ENCODE measurements at regions not wholly inside any gene's neighbourhood (a gene's known extent, or its start where the extent isn't known, plus 50 kb on each side); places are given as distances from the start of the nearest gene placed in this dataset.

DNA sequence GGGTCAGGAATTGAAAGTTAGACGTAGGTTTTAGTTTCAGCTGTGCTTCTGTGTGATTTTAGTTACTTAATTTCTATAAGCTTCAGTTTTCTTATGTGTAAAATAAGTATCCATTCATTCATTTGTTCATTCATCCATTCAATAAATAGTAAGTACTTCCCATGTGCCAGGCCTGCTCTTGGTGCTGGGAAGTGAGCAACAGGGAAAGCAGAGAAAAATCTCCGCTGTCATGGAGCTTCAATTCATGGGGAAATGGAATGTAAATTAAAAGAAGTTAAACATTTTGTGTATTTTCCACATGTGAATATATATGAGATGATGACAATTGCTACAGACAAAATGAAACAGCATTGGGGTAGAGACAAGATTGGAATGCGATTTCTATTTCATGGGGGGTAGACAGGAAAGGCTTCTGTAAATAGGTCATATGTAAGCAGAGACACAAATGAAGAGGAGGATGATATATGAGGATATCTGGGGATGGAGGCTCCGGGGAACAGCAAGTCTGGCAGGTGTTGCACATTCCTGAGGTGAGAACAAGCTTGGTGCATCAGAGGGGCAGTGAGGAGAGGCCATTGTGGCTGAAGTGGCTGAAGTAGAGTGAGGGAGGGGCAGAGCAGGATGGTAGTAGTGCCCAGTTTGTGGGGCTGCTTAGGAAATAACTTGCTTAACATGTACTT is 66.2 kb downstream of the FHIP1A start:
- no peak overlapping the region for H3K4me2 ChIP-seq (ENCODE audit: low read length)
- ChIA-PET RAD21 (ENCODE audit: low non-redundant PET in 1 of 2, low total read pairs in 2 of 2, uncharacterized antibody in 2 of 2, unreplicated experiment in 2 of 2) (no interaction called here), CTCF (no interaction called here), POLR2A (no interaction called here)
- no peaks in the 10 kb centered on the region for H4K20me1 ChIP-seq (ENCODE audit: insufficient read depth)
- intact Hi-C loops (cut with micrococcal nuclease), result no loop called here
- no peaks in the 10 kb centered on the region for H3K4me1 ChIP-seq (ENCODE audit: control insufficient read depth in 1 of 2, insufficient read depth in 2 of 2, low read length in 2 of 2)
- ATAC-seq (no peak), DNase-seq (ENCODE audit: low read depth, low spot score) (no peak)
- no peak overlapping the region for H3K4me3 ChIP-seq (replicated peaks in 1 of 2; ENCODE audit: low read depth in 1 of 2, low read length in 2 of 2)
- H3K9ac ChIP-seq (ENCODE audit: low read length), result no peak overlapping the region
- BruUV-seq (replicated peaks), result no TSS peak
- no peaks in the 10 kb centered on the region for H3K9me3 ChIP-seq (ENCODE audit: control insufficient read depth in 1 of 2, insufficient read depth in 1 of 2, low read depth in 1 of 2, low read length in 2 of 2)
- no peaks in the 10 kb centered on the region for H3K79me2 ChIP-seq (ENCODE audit: insufficient read depth, low read length)
- H3K36me3 ChIP-seq (ENCODE audit: control insufficient read depth in 1 of 2, insufficient read depth in 2 of 2, low read length in 2 of 2), result no peaks in the 10 kb centered on the region
- no peaks in the 10 kb centered on the region for H3K27me3 ChIP-seq (ENCODE audit: insufficient read depth, low read length)
- TF ChIP-seq FOSL1 (IDR thresholded peaks at IDR 0.05; ENCODE audit: low read depth) (no peak), JUND (IDR thresholded peaks at IDR 0.05) (no peak), POLR2AphosphoS5 (IDR thresholded peaks at IDR 0.05; ENCODE audit: low read depth, low read length) (no peak), CTCF (IDR thresholded peaks at IDR 0.05 in 2 of 3, conservative IDR thresholded peaks at IDR 0.05 in 1 of 3; ENCODE audit: borderline replicate concordance in 1 of 3, insufficient read depth in 1 of 3, low read depth in 2 of 3, low read length in 2 of 3) (no peak), SIN3A (IDR thresholded peaks at IDR 0.05; ENCODE audit: low read depth) (no peak), YY1 (IDR thresholded peaks at IDR 0.05; ENCODE audit: extremely low read depth, insufficient replicate concordance, low read depth, low read length) (no peak), SRF (IDR thresholded peaks at IDR 0.05; ENCODE audit: low read depth) (no peak), ZFX (IDR thresholded peaks at IDR 0.05) (no peak), ZBTB33 (IDR thresholded peaks at IDR 0.05; ENCODE audit: extremely low read depth, insufficient replicate concordance, low read length) (no peak), SP1 (IDR thresholded peaks at IDR 0.05; ENCODE audit: low read depth) (no peak), EZH2 (IDR thresholded peaks at IDR 0.05) (no peak), ZNF274 (IDR thresholded peaks at IDR 0.05; ENCODE audit: low read depth, low read length) (no peak), TCF7L2 (IDR thresholded peaks at IDR 0.05; ENCODE audit: borderline replicate concordance, extremely low read depth, insufficient read depth, insufficient read length) (no peak), CBX3 (IDR thresholded peaks at IDR 0.05; ENCODE audit: low read depth) (no peak)
- no peaks in the 10 kb centered on the region for H3K9me2 ChIP-seq (ENCODE audit: insufficient read depth)
- no peak overlapping the region for H3K27ac ChIP-seq (ENCODE audit: low read depth, low read length)
- no peak overlapping the region for H2AFZ ChIP-seq (ENCODE audit: low read depth, low read length, poor library complexity, severe bottlenecking)
